ENCODE measurements at regions not wholly inside any gene's neighbourhood (a gene's known extent, or its start where the extent isn't known, plus 50 kb on each side); places are given as distances from the start of the nearest gene placed in this dataset.
A peak's percentile ranks its signal among the peaks of the same experiment; 100 is the strongest.

DNA sequence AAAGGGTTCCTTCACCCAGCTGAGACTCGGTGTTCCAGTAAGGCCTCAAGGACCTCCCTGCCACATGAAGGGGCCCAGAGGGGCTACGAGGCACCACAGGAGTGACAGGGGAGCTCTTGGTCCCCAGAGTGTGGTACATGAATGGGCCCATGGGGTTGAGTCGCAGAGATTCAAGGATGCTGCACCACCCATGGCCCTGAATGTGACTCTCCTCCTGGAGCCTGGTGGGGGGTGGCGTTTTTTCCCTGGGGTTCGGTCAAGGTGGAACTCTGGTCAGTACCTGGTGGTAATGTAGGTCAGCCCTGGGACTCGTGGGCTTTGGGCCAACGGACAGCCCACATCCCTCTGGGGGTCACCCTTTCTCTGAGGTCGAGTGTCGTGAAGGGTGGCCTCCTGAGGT, 204.0 kb downstream of the UBE3A start:
- DNase-seq (no peak), ATAC-seq (ENCODE audit: low read depth) (no peak)
- no peak overlapping the region for H4K91ac ChIP-seq (ENCODE audit: insufficient read depth, low read depth, low read length)
- 40% methylated on average over 3 of the region's 9 CpGs; no CpG with 5 or more reads in 1 of the 2 experiments for WGBS, 2 experiments (ENCODE audit: extremely low coverage in 2 of 2, insufficient read length in 1 of 2)
- no peaks in the 10 kb centered on the region for H4K20me1 ChIP-seq (ENCODE audit: insufficient read depth, low read length)
- CTCF ChIA-PET, result no interaction called here
- no peak overlapping the region for H3K27ac ChIP-seq (ENCODE audit: insufficient read depth, low read length)
- H4K5ac ChIP-seq (ENCODE audit: low read depth, low read length), result no peak overlapping the region
- H2AFZ ChIP-seq (replicated peaks; ENCODE audit: low read length, poor library complexity), result peak overlapping the region; percentile 11
- no peak overlapping the region for H2BK120ac ChIP-seq (ENCODE audit: low read depth, low read length)
- no peak overlapping the region for H3K14ac ChIP-seq (replicated peaks; ENCODE audit: low read depth, low read length)
- POLR2A ChIA-PET (ENCODE audit: unreplicated experiment), result no interaction called here
- no peak overlapping the region for H2BK15ac ChIP-seq (ENCODE audit: low read depth, low read length)
- H3K23ac ChIP-seq (ENCODE audit: low read depth, low read length), result no peak overlapping the region
- peaks cover 75% of the 10 kb centered on the region for H3K9me3 ChIP-seq (ENCODE audit: control insufficient read depth, insufficient read depth, low read length)
- no TSS peak for BruUV-seq (replicated peaks)
- no peak overlapping the region for H2AK5ac ChIP-seq (ENCODE audit: low read depth, low read length)
- H2BK20ac ChIP-seq (ENCODE audit: low read depth, low read length), result no peak overlapping the region
- no peaks in the 10 kb centered on the region for H3K27me3 ChIP-seq (ENCODE audit: control insufficient read depth, insufficient read depth, low read length)
- dilution Hi-C loops (cut with HindIII; ENCODE audit: low sequenced_read_pairs, unreplicated experiment), result no loop called here
- no peaks in the 10 kb centered on the region for H3K79me1 ChIP-seq (ENCODE audit: low read depth in 1 of 2, low read length in 2 of 2)
- no peak overlapping the region for H3K4me2 ChIP-seq (ENCODE audit: low read depth, low read length)
- no peak overlapping the region for H3K4ac ChIP-seq (ENCODE audit: low read depth, low read length)
- H3K4me1 ChIP-seq (ENCODE audit: control insufficient read depth, insufficient read depth, low read length), result no peaks in the 10 kb centered on the region
- intact Hi-C loops (cut with micrococcal nuclease), result no loop called here
- in situ Hi-C loops (cut with MboI; ENCODE audit: low sequenced_read_pairs), result no loop called here
- no peak overlapping the region for H3K56ac ChIP-seq (ENCODE audit: extremely low read depth, insufficient read depth, low read length)
- no peak overlapping the region for H3K18ac ChIP-seq (ENCODE audit: low read depth, low read length)
- H3K9me1 ChIP-seq (ENCODE audit: insufficient read depth, low read length), result no peaks in the 10 kb centered on the region
- H4K8ac ChIP-seq (ENCODE audit: low read depth in 2 of 2, low read length in 2 of 2), result no peak overlapping the region
- H3K4me3 ChIP-seq (ENCODE audit: insufficient read depth, low read depth, low read length), result no peak overlapping the region
- no peak overlapping the region for H3K9ac ChIP-seq (ENCODE audit: low read depth, low read length)
- TF ChIP-seq RAD21 (IDR thresholded peaks at IDR 0.05; ENCODE audit: low read length) (no peak), MAZ (IDR thresholded peaks at IDR 0.05; ENCODE audit: borderline replicate concordance, low read depth, low read length) (no peak), FOS (IDR thresholded peaks at IDR 0.05; ENCODE audit: low read depth, low read length) (no peak), CEBPB (IDR thresholded peaks at IDR 0.05; ENCODE audit: low read depth, low read length) (no peak), ELK1 (IDR thresholded peaks at IDR 0.05; ENCODE audit: borderline replicate concordance, low read depth, low read length) (no peak), RCOR1 (IDR thresholded peaks at IDR 0.05; ENCODE audit: insufficient replicate concordance, low read length) (no peak), RFX5 (IDR thresholded peaks at IDR 0.05; ENCODE audit: low read depth, low read length) (no peak), CHD1 (IDR thresholded peaks at IDR 0.05; ENCODE audit: low read depth, low read length) (no peak)
- TF ChIP-seq, protein P1, sequence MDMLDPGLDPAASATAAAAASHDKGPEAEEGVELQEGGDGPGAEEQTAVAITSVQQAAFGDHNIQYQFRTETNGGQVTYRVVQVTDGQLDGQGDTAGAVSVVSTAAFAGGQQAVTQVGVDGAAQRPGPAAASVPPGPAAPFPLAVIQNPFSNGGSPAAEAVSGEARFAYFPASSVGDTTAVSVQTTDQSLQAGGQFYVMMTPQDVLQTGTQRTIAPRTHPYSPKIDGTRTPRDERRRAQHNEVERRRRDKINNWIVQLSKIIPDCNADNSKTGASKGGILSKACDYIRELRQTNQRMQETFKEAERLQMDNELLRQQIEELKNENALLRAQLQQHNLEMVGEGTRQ (IDR thresholded peaks at IDR 0.05; ENCODE audit: low read depth, low read length), result no peak
- TF ChIP-seq, protein P2, sequence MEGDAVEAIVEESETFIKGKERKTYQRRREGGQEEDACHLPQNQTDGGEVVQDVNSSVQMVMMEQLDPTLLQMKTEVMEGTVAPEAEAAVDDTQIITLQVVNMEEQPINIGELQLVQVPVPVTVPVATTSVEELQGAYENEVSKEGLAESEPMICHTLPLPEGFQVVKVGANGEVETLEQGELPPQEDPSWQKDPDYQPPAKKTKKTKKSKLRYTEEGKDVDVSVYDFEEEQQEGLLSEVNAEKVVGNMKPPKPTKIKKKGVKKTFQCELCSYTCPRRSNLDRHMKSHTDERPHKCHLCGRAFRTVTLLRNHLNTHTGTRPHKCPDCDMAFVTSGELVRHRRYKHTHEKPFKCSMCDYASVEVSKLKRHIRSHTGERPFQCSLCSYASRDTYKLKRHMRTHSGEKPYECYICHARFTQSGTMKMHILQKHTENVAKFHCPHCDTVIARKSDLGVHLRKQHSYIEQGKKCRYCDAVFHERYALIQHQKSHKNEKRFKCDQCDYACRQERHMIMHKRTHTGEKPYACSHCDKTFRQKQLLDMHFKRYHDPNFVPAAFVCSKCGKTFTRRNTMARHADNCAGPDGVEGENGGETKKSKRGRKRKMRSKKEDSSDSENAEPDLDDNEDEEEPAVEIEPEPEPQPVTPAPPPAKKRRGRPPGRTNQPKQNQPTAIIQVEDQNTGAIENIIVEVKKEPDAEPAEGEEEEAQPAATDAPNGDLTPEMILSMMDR (conservative IDR thresholded peaks at IDR 0.05; ENCODE audit: low read depth, low read length), result no peak
- H2AK9ac ChIP-seq (replicated peaks; ENCODE audit: low read depth, low read length, poor library complexity), result no peak overlapping the region
- H2BK5ac ChIP-seq (ENCODE audit: low read depth, low read length, poor library complexity, severe bottlenecking), result no peak overlapping the region
- no peaks in the 10 kb centered on the region for H3K36me3 ChIP-seq (ENCODE audit: control insufficient read depth, insufficient read depth, low read length)
